GM20431 (cell line): ENCODE measurements at regions not wholly inside any gene's neighbourhood (a gene's known extent, or its start where the extent isn't known, plus 50 kb on each side); places are given as distances from the start of the nearest gene placed in this dataset.

Source experiments
- in situ Hi-C: fragments of 300-500 bp; cut with MseI, MboI; formaldehyde crosslinking; loops from one replicate; pipeline ENCODE4 v1.15.0; 2020; ENCODE audit warnings: low sequenced_read_pairs; ENCODE audit not compliant: unreplicated experiment

- in situ Hi-C loops: no loop called here
Observed at GRCh38 chr20:52256454-52256853, 64.9 kb upstream of the ZFP64 start.

- in situ Hi-C loops: no loop called here
Observed at GRCh38 chr20:52252664-52253063, 61.1 kb upstream of the ZFP64 start.

- in situ Hi-C loops: no loop called here
Observed at GRCh38 chr20:52251827-52252226, 60.2 kb upstream of the ZFP64 start.

GRCh38 chr20:52251136-52251700 is 59.6 kb upstream of the ZFP64 start:
- in situ Hi-C loops: no loop called here

- in situ Hi-C loops: no loop called here
Observed at GRCh38 chr20:52247548-52247947, 56.0 kb upstream of the ZFP64 start.

GRCh38 chr20:52246366-52246765 is 54.8 kb upstream of the ZFP64 start:
- in situ Hi-C loops: no loop called here

GRCh38 chr20:52244702-52245101 is 53.1 kb upstream of the ZFP64 start:
- in situ Hi-C loops: no loop called here

GRCh38 chr20:52242237-52243230 is 51.0 kb upstream of the ZFP64 start:
- in situ Hi-C loops: no loop called here
